GM21576 (cell line): ENCODE measurements at regions not wholly inside any gene's neighbourhood (a gene's known extent, or its start where the extent isn't known, plus 50 kb on each side); places are given as distances from the start of the nearest gene placed in this dataset.
"Not testable (repeated sequence)": the region's sequence is repeated elsewhere in the genome, so short reads cannot be mapped to it uniquely, and the experiment has no call there.

ENCODE experiments used
- ATAC-seq: cut with Tn5 transposase; IDR thresholded peaks from one replicate; pipeline ENCODE4 v1.9.1; 2021; ENCODE audit warnings: mild to moderate bottlenecking, moderate library complexity; ENCODE audit not compliant: unreplicated experiment

DNA sequence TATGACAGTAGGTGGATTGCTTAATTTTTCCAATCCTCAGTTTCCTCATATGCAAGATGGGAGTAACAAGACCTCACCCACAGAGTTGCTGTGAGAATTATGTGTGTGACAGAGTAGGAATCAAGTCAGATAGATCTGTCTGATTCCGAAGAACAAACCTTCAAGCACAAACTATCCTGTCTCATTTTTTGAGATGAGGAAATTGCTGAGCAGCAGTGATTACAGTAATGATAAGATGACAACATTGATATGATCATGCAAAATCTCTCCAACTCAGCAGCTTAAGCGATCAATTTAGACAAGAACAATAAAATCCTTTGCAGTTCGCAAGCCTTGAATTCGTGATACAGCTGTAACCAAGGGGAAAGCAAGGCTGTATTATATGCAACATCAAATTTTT lies 474.1 kb downstream of the OMA1 start:
- ATAC-seq = no peak

DNA sequence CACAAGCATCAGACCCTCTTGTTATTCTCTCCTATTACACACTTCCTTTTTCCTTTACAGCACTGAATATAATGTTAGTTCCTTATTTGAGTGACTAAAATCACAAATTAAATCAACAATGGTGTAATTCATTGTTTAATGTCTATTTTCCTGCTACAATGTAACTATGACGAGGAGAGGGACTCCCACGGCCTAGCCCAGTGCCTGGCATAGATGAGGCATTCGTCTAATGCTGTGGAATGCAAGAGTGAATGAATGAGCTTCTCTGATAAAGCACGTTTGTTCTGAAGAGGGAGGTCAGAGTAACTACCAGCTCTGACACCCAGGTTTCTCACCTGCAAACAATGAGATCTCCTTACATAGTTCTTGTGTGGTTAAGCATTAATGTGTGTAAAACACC lies 479.4 kb downstream of the OMA1 start:
- ATAC-seq = no peak

DNA sequence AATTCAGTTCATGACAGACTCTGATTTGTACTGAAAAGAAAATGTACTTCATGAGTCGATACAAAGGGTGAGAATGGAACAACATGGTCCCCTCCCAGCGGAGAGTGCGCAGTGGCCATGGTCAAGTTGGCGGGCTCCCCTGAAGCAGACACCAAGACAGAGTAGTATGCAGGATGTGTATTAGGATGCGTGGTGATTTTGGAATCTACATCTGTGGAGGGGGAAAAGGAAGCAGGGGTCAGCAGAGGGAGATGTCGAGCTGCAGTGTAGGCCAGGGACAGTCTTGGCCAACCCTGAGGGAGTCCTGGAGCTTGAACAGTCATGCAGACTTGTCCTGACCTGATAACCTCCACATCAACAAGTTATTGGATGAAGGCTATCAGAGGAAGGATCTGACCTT lies 481.0 kb downstream of the OMA1 start:
- ATAC-seq = no peak

DNA sequence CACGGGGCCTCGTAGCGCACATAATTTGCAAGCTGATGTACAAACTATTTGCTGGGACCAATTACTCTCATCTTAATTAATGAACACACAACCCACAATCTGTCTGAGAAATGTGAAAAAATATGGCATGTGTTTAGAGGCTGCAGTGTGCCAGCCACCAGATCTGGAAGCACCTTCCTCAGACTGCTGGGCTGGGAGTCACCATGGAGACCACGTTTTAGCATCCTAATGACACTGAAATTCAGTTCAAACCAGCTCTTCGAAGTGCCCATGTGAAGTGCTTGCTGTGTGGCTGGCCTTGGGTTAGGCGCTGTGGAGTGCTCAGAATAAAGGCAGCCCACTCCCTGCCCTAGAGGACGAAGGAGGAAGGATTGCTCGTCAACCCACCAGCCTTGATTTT lies 482.4 kb downstream of the OMA1 start:
- ATAC-seq = no peak

DNA sequence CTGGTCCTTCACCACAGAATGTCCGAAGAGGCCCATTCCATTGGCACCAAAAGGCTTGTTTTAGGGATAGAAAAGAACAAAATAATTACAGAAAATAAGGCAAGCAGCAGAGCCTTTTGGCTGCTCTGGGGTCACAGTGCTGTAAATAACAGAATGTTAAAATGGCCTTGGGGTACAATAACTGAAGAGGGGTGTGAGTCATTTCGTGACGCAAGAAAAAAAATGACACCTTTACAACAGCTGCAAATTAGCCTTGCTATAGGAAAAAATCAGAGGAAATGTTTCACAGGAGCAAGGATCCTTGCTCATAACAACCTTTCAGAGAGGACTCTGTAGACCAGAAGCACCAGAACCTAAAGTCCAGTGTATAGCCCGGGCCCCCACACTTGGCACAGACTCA lies 483.4 kb downstream of the OMA1 start:
- ATAC-seq = no peak

DNA sequence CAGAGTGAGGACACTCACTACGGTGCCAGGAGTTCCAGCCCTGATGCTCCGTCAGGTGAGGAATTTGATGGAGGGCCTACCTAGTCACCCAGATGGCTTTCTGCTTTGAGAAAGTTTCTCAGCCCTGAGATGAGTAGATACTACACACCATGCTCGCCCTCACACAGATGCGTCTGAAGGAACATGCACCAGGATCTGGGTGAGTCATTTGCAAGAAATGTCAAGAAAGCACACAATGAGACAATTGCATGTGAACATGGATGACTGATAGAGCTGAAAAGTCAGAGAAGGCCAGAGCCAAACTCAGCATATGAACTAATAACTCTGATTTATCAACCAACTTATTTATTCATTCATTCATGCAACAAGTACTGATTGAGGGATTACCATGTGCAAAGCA lies 483.9 kb downstream of the OMA1 start:
- no peak for ATAC-seq

DNA sequence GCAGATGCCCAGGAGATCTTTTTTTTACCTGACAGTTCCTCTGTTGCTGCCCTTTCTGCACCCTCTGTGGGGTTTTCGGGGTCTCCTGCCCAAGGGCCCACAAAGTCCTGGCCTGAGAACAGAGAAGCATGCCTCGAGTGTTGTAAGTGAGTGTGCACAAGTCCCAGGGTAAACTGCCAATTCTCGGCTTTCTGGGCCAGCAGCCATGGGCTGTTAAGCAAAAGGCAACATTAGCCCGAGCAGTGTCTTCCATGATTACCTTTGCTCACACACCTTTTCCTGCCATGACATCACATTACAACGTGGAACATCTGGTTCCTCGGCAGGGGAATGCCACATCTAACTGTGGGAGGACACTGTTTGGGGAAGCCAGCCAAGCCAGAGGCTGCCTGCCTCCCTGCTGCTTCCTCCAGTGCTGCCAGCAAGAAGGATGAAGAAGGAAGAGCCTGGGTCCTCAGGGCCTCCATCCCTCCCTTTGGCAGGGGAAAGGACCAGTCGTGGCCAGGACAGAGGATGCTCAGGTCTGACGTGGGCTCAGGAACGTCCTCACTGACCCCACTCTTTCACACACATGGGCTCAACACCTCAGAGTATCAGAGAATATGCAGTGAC lies 485.9 kb downstream of the OMA1 start:
- no peak for ATAC-seq

DNA sequence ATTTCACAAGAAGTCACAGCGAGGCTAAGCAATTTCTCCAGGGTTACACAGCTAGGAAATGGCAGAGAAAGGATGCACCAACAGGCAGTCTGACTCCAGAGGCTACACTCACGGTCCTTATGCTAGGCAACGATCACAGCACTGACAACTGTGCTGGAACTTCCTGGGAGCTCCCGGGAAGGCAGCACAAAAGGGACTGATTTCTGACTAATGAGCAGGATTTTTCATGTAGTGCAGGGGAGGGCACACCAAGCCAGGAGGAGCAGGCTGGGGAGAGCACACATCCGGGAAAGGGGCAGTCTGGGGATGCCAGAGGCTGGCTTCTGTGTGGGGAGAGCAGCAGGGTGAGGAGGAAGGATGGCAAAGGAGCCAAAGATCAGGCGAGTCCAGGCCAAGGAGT lies 486.7 kb downstream of the OMA1 start:
- ATAC-seq = no peak

DNA sequence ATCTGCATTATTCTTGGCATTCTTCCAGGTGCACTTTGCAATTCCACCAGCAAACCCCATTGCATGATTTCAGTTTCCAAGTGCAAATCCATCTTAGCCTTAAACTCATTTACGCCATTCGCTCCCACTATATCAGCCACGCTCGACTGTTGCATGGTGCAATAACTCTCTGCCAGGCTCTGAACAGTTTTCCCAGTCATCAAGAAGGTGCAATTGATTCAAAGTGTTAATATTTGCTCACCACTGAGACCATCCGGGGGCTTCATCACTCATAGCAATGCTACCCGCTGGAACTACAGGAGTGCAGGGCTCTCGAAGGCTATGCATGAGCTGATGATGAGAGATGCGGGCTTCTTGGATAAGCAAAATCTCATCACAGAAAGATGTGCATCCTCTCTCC lies 488.2 kb downstream of the OMA1 start:
- no peak for ATAC-seq

DNA sequence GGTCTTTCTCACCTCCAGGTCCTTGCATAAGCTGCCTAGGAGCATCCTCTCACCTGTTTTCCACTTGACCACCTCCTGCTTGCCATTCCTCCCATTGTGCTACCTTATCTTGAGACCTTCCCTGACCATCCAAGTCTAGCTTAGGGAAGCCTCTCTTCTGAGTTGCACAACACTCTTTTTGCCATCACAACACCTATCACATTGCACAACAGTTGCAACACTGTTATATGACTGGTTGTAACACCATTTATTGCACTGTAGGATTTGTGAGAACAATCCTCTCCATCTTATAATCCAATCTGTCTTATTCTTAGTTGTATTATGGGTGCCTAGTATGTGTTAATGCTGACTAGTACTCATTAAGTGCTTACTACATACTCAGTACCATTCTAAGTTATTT lies 488.7 kb downstream of the OMA1 start:
- ATAC-seq = no peak

DNA sequence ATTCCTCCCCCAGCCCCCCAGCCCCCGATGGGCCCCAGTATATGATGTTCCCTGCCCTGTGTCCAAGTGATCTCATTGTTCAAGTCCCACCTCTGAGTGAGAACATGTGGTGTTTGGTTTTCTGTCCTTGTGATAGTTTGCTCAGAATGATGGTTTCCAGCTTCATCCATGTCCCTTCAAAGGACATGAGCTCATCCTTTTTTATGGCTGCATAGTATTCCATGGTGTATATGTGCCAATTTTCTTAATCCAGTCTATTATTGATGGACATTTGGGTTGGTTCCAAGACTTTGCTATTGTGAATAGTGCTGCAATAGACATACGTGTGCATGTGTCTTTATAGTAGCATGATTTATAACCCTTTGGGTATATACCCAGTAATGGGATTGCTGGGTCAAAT lies 495.3 kb downstream of the OMA1 start:
- ATAC-seq = not testable (repeated sequence)

DNA sequence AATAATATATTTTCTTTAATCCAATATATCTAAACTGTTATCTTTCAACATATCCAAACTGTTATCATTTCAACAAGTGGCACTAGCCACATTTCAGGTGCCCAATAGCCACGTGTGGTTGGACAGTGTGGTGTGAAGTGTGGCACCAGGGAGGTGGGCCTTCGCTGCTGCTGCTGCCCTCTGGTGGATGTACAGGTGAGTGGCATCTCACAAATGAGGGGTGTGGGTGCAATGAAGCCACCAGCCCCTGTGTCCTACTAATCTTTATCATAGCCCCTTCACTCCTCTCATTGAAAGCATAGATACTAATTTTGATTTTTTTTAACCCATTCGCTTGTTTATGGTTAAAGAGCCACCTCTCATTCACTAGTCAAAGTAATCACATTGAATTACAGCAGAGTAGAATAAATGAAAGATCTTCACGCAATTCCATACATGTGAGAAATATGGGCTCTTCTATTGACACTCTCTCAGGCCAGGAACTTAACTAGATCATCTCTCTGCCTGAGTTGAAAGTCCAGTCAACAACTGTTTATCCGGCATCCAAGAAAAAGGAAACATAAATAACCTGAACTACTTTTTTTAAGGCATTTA lies 499.2 kb downstream of the OMA1 start:
- peak; percentile 58 for ATAC-seq

DNA sequence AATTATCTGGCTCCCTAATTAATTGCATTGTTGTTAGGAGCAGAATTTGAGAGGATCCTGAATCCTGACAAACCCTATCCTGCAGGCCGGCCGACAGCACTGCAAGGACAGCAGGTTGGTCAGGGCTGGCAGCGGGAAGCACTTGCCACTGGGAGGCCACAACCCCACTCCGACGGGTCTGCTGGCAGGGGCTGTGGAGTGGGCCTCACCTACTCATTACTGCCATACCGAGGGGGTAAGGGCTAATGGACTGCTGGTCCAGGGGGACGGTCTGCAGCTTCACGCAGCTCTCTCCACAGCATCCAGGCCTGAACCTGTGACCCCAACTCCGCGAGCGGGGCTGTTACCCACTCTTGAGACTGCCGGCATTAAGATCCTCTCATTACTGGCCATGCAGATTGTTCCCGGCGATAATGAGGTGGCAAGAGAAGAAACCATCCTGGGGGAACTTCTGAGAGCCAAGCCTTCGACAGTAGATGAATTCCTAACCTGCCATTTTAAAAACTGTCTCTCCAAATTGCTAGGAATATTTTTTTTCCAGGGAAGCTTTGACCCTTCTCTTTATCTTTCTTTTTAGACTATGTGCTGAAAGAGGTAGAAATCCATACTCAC lies 501.3 kb downstream of the OMA1 start:
- no peak for ATAC-seq

DNA sequence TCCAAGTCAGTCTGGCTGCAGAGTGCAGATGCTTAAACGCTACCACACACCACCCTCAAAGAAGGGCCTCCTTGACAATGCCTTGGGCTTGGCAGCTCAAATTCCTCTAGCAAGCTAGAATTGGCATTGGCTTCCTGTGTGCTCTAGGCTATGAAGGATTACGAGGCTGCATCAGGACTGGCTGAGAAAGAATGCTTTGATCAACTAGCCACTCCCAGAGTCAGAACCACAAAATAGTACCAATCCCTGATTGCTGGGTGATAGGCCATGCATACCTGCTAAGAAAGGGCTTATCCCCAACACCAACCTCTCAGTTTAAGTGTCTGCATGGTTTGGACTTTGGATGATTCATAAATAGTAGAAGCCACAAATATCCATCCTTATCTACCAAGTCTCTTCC lies 504.9 kb downstream of the OMA1 start:
- ATAC-seq = no peak

DNA sequence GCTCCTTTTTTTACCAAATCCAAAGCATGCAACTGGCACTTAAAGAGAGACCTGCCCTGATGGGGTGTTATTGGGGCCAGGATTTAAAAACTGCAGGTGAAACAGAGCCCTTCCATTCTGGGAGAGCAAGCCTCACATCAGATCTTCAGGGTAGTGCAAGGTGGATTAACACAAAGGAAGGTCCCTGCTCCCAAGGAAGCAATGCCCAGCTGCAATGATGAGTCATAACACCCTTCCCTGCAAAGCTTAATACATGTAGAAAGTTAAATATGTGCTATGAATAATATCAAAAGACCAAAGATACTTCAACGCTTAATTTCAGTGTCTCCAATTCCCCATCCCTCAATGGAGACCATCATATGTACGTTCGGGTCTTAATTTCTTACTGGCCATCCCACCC lies 508.0 kb downstream of the OMA1 start:
- no peak for ATAC-seq

DNA sequence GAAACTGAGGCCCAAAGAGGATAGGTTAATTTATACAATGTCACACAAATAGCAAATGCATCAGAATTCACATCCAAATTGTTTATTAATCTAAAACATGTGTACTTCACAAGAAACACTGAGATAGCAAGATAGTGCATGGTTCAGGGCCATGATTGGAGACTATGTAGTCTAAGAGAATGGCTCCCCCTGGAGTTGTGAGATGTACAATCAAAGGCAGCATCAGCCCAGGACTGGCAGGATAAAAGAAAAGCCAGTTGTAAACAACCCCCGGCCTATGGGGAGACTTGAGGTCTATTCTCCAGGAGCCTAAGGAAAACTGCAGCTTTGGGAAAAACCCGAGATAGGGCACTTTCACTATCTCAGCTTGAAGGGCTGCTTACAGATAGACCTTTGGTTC lies 511.0 kb downstream of the OMA1 start:
- ATAC-seq = no peak

DNA sequence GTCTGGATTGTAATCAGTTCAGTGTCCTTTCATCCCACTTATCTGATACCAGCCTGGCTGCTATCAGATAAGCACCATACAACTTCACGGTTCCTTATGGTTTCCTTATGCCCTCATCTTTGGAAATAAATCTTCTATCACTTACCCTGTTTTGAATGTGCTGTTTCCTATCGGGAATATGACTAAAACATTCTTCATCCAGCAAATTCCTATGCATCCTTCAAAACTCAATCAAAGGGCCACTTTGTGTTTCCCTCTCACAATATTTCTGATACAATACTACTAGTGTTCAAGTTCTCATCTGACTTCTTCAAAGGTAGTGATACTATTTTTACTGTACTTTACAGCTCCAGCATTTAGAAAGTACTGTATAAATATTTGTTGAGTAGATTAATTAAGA lies 513.2 kb downstream of the OMA1 start:
- ATAC-seq = no peak

DNA sequence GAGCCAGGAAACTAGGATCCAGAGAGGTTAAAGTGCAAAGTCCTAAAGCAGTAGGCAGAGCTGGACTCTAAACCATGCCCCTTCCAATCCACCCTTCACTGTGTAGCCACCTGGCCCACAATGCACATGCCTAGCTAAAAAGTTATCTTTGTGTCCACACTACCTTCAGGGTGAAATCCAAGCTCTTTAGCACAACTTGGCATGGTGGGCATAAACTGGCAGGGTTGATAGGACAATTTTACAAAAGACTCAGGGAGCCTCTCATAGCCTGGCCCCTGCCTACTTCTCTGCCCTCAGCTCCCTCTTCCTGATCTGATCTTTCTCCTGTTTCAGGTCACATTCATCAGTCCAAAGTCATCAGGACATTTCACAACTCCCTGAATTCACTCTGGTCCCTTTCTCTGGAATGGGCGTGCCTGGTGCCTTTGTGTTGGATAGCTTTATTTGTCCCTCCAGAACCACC lies 513.9 kb downstream of the OMA1 start:
- no peak for ATAC-seq

DNA sequence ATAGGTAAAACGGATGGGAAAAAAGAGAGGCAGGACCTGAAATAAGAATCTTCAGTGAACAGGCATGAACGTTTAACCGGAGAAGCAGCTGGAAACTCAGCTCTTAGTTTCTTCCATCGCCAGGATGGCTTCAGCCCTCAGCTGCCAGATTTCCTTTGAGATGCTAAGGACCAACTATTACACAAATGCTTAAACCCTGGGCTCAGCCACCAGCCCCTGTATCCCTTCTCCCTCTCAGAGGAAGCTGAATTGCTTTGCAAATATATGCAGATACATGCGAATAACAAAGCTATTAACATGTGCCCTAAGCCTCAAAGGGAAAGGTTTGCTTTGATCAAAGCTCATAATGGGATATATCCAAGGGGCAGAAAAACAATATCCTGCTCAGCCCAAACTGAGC lies 515.1 kb downstream of the OMA1 start:
- ATAC-seq = no peak

DNA sequence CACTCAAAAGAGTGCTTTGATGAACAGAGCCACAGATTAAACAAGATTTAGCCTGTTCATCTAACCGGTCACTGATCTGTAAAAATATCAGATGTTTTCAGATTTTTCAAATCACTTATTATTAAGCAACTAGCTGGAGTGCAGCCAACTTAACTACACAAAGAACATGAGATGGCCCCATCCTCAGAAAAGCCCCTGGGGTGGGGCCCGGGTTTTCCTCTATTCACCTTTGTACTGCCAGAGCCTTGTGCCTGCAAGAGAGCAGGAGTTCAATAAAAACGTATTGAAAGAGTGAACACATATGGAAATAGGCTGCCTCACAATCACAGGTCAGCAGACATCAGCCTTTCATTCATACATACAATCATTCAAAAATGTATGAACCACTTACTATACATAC lies 516.1 kb downstream of the OMA1 start:
- no peak for ATAC-seq

DNA sequence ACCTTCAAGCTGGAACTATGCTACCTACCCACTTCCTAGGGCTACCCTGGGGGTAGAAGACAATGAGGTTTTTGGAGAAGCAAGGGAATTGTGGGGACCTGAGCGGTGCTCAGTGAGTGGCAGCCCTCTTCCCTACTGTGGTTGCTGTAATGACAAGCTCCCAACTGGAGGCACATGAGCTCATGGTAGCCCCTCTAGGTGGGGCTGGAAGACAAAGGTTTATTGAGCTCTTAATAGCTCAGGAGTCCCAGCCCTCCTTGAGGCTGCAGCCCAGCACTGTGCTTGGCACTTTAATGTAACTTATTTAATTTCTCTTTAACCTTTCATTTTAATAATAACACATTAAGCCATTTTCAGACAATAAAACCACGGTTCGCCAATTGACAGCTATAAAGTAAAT lies 528.9 kb downstream of the OMA1 start:
- ATAC-seq = no peak

DNA sequence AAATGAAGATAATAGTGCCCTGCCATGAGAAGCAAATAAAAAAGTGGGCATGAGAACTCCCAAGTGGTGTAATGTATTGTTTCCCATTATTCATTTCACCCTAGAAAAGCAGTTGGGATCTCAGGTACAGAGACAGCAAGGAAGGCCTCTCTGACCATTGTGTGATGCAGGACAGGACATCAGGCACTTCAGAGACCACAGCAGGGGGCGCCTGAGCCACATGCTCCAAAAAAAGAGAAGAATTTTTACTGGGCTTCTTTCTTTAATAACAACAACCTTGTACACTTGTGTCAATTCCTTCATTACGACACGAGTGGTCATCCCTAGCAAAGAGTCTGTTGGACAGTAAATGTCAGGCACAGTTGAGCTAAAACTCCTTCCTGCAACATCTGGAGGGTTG lies 533.3 kb downstream of the OMA1 start:
- no peak for ATAC-seq

DNA sequence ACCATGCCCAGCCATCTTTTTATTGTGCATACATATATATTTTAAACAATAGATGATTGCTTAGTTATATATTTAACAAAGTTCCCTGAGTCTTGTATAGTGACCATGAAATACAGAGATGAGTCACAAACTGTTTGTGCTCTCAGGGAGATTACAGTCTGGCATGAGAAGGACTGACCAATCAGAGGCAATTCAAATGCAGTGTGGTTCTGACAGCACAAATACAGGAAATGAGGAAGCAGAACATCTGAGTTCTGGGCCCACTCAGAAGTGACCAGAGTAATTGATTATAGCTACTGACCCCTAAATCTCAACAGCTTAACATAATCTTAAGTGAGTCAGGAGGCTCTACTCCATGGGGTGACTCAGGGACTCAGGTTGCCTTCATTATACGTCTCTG lies 534.5 kb downstream of the OMA1 start:
- no peak for ATAC-seq
